ENCODE measurements at regions not wholly inside any gene's neighbourhood (a gene's known extent, or its start where the extent isn't known, plus 50 kb on each side); places are given as distances from the start of the nearest gene placed in this dataset.

DNA sequence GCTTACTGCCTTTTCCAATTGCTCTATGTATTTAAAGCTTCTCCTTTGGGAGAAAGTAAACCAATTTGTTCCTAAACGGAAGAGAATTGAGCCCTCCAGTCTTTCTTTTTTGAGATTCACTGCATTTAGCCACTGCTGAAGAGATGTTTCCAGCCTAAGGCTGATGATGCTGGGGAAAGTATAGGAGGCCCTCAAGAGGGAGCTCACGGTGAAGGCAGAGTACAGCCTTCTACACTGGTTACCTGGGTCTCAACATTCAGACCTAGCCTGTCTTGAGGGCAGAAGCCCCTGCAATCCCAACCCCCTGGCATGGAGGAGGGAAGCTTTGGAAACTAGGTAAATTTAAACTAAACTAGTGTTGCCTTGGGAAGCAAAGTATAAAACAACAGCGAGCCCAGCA is 316.7 kb upstream of the TPK1 start:
- TF ChIP-seq, protein P1, sequence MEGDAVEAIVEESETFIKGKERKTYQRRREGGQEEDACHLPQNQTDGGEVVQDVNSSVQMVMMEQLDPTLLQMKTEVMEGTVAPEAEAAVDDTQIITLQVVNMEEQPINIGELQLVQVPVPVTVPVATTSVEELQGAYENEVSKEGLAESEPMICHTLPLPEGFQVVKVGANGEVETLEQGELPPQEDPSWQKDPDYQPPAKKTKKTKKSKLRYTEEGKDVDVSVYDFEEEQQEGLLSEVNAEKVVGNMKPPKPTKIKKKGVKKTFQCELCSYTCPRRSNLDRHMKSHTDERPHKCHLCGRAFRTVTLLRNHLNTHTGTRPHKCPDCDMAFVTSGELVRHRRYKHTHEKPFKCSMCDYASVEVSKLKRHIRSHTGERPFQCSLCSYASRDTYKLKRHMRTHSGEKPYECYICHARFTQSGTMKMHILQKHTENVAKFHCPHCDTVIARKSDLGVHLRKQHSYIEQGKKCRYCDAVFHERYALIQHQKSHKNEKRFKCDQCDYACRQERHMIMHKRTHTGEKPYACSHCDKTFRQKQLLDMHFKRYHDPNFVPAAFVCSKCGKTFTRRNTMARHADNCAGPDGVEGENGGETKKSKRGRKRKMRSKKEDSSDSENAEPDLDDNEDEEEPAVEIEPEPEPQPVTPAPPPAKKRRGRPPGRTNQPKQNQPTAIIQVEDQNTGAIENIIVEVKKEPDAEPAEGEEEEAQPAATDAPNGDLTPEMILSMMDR (IDR thresholded peaks at IDR 0.05; ENCODE audit: low read depth, low read length, poor library complexity, severe bottlenecking), result no peak
- no peak for TF ChIP-seq EZH2phosphoT487 (IDR thresholded peaks at IDR 0.05; ENCODE audit: borderline replicate concordance, low read length)
